Endometrium (tissue), 2 donors: ENCODE measurements at regions not wholly inside any gene's neighbourhood (a gene's known extent, or its start where the extent isn't known, plus 50 kb on each side); places are given as distances from the start of the nearest gene placed in this dataset.
"Not testable (repeated sequence)": the region's sequence is repeated elsewhere in the genome, so short reads cannot be mapped to it uniquely, and the experiment has no call there.

Experiments used
- FAIRE-seq: peaks from 2 replicates; lab custom pipeline; 2012; peaks lifted over from hg19 to GRCh38; lab: Jason Lieb, UNC
- donor health status: control.
- donor health status: control.

GRCh38 chr1:194062962-194063361 is 876.5 kb upstream of the B3GALT2 start:
- no peak for FAIRE-seq

GRCh38 chr1:194062526-194062925 is 876.1 kb upstream of the B3GALT2 start:
- FAIRE-seq: no peak

- FAIRE-seq: no peak
Measured at GRCh38 chr1:194060481-194060880, 874.1 kb upstream of the B3GALT2 start.

- FAIRE-seq: not testable (repeated sequence)
Measured at GRCh38 chr1:194058268-194058667, 871.9 kb upstream of the B3GALT2 start.

- no peak for FAIRE-seq
Measured at GRCh38 chr1:194056169-194056568, 869.8 kb upstream of the B3GALT2 start.

GRCh38 chr1:194055536-194055935 is 869.1 kb upstream of the B3GALT2 start:
- no peak for FAIRE-seq

GRCh38 chr1:194052514-194053338 is 866.3 kb upstream of the B3GALT2 start:
- FAIRE-seq: no peak

- FAIRE-seq: no peak
Measured at GRCh38 chr1:194047921-194048320, 861.5 kb upstream of the B3GALT2 start.

GRCh38 chr1:194047206-194047605 is 860.8 kb upstream of the B3GALT2 start:
- peak; percentile 70 for FAIRE-seq

GRCh38 chr1:194045416-194045815 is 859.0 kb upstream of the B3GALT2 start:
- no peak for FAIRE-seq

- FAIRE-seq: no peak
Measured at GRCh38 chr1:194044892-194045291, 858.5 kb upstream of the B3GALT2 start.

- no peak for FAIRE-seq
Measured at GRCh38 chr1:194043984-194044755, 857.8 kb upstream of the B3GALT2 start.

- no peak for FAIRE-seq
Measured at GRCh38 chr1:194042736-194043135, 856.3 kb upstream of the B3GALT2 start.

GRCh38 chr1:194040496-194040895 is 854.1 kb upstream of the B3GALT2 start:
- no peak for FAIRE-seq

GRCh38 chr1:194039578-194039977 is 853.2 kb upstream of the B3GALT2 start:
- FAIRE-seq: no peak

GRCh38 chr1:194033646-194034045 is 847.2 kb upstream of the B3GALT2 start:
- FAIRE-seq: no peak

GRCh38 chr1:194028002-194028401 is 841.6 kb upstream of the B3GALT2 start:
- FAIRE-seq: no peak

GRCh38 chr1:194026422-194026821 is 840.0 kb upstream of the B3GALT2 start:
- FAIRE-seq: no peak

- FAIRE-seq: peak; percentile 65
Measured at GRCh38 chr1:194024659-194025058, 838.2 kb upstream of the B3GALT2 start.

- FAIRE-seq: no peak
Measured at GRCh38 chr1:194014014-194014413, 827.6 kb upstream of the B3GALT2 start.

GRCh38 chr1:194013561-194013960 is 827.1 kb upstream of the B3GALT2 start:
- FAIRE-seq: no peak

- FAIRE-seq: no peak
Measured at GRCh38 chr1:194004146-194004545, 817.7 kb upstream of the B3GALT2 start.

- not testable (repeated sequence) for FAIRE-seq
Measured at GRCh38 chr1:194001726-194002350, 815.4 kb upstream of the B3GALT2 start.
